DMS79 (cell line): ENCODE measurements at regions not wholly inside any gene's neighbourhood (a gene's known extent, or its start where the extent isn't known, plus 50 kb on each side); places are given as distances from the start of the nearest gene placed in this dataset.

Experiments used
- DNase-seq: peaks from one replicate; lab custom pipeline; 2025; lab: John Stamatoyannopoulos, UW

GRCh38 chr12:78790148-78790547, 74.4 kb upstream of the SYT1 start:
- no peak for DNase-seq

GRCh38 chr12:78792052-78792698, 72.4 kb upstream of the SYT1 start:
- no peak for DNase-seq

- no peak for DNase-seq
Observed at GRCh38 chr12:78793491-78793890, 71.1 kb upstream of the SYT1 start.

GRCh38 chr12:78793982-78794381, 70.6 kb upstream of the SYT1 start:
- DNase-seq = no peak

- no peak for DNase-seq
Observed at GRCh38 chr12:78795934-78796445, 68.6 kb upstream of the SYT1 start.

GRCh38 chr12:78797196-78797931, 67.2 kb upstream of the SYT1 start:
- DNase-seq = no peak

GRCh38 chr12:78799649-78800048, 64.9 kb upstream of the SYT1 start:
- no peak for DNase-seq

- DNase-seq = peak; percentile 34
Observed at GRCh38 chr12:78802593-78802992, 62.0 kb upstream of the SYT1 start.

- DNase-seq = no peak
Observed at GRCh38 chr12:78804262-78804661, 60.3 kb upstream of the SYT1 start.
